ENCODE measurements at regions not wholly inside any gene's neighbourhood (a gene's known extent, or its start where the extent isn't known, plus 50 kb on each side); places are given as distances from the start of the nearest gene placed in this dataset.
"Not testable (repeated sequence)": the region's sequence is repeated elsewhere in the genome, so short reads cannot be mapped to it uniquely, and the experiment has no call there.

DNA sequence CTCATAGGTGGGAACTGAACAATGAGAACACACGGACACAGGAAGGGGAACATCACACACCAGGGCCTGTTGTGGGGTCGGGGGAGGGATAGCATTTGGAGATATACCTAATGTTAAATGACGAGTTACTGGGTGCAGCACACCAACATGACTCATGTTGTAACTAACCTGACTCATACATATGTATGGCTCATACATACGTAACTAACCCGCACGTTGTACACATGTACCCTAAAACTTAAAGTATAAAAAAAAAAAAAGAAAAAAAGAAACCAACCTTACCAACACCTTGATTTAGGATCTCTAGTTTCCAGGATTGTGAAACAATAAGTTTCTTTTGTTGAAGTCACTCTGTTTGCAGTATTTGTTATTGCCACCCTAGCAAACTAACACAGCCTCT is 76.3 kb upstream of the NPSR1 start:
- not testable (repeated sequence) for H2BK15ac ChIP-seq (ENCODE audit: low read depth, poor library complexity, severe bottlenecking); H3K79me1 ChIP-seq (replicated peaks; ENCODE audit: low read length, poor library complexity, severe bottlenecking); H3K18ac ChIP-seq (ENCODE audit: low read depth in 1 of 2, low read length in 2 of 2); H3K27me3 ChIP-seq (ENCODE audit: control insufficient read depth in 1 of 2, insufficient read depth in 1 of 2, low read length in 2 of 2); H3K4ac ChIP-seq (ENCODE audit: low read depth in 1 of 2, low read length in 2 of 2); H2BK12ac ChIP-seq (ENCODE audit: low read length in 2 of 2); DNase-seq; H2AK5ac ChIP-seq (ENCODE audit: low read length, severe bottlenecking); H3K27ac ChIP-seq (ENCODE audit: low read length, poor library complexity, severe bottlenecking); H3K4me2 ChIP-seq (ENCODE audit: low read length, poor library complexity, severe bottlenecking); H2BK120ac ChIP-seq (ENCODE audit: low read depth, low read length); H2AFZ ChIP-seq (ENCODE audit: low read depth, low read length); H4K91ac ChIP-seq (ENCODE audit: low read length); H3K14ac ChIP-seq (ENCODE audit: low read length in 2 of 2); H3K36me3 ChIP-seq (ENCODE audit: control insufficient read depth in 1 of 2, insufficient read depth in 2 of 2, low read depth in 1 of 2, low read length in 2 of 2); H4K8ac ChIP-seq (ENCODE audit: low read length); H3K9ac ChIP-seq (ENCODE audit: low read length); H3K9me3 ChIP-seq (ENCODE audit: control insufficient read depth, low read length); H3K4me3 ChIP-seq (ENCODE audit: insufficient read depth in 1 of 2, low read depth in 1 of 2, low read length in 2 of 2); H2BK5ac ChIP-seq (ENCODE audit: low read depth, low read length, poor library complexity, severe bottlenecking); H3K4me1 ChIP-seq (ENCODE audit: control insufficient read depth, insufficient read depth, low read depth, low read length); H3K23ac ChIP-seq (ENCODE audit: low read length in 2 of 2)
- WGBS, result no CpG with 5 or more reads among the region's 6 CpGs

DNA sequence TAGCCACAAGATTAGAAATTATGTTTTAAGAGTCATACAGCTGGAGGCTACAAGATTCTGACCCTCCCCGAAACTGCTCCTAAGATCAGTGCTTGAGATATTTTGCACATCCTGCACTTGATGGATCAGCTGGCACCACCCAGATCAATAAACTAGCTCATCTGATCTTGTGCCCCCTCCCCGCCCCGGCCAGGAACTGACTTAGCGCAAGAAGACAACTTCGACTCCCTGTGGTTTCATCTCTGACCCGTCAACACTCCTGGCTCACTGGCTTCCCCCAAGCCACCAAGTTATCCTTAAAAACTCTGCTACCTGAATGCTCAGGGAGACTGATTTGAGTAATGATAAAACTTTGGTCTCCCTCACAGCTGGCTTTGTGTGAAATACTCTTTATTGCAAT is 73.5 kb upstream of the NPSR1 start:
- H2BK5ac ChIP-seq (ENCODE audit: low read depth, low read length, poor library complexity, severe bottlenecking), result no peak overlapping the region
- no peak overlapping the region for H3K18ac ChIP-seq (ENCODE audit: low read depth in 1 of 2, low read length in 2 of 2)
- no peak overlapping the region for H3K14ac ChIP-seq (ENCODE audit: low read length in 2 of 2)
- H3K4me1 ChIP-seq (ENCODE audit: control insufficient read depth, insufficient read depth, low read depth, low read length), result no peaks in the 10 kb centered on the region
- H3K36me3 ChIP-seq (ENCODE audit: control insufficient read depth in 1 of 2, insufficient read depth in 2 of 2, low read depth in 1 of 2, low read length in 2 of 2), result no peaks in the 10 kb centered on the region
- no peak overlapping the region for H2BK120ac ChIP-seq (ENCODE audit: low read depth, low read length)
- no peak overlapping the region for H2AFZ ChIP-seq (ENCODE audit: low read depth, low read length)
- H3K23ac ChIP-seq (ENCODE audit: low read length in 2 of 2), result no peak overlapping the region
- WGBS, result 80% methylated on average over 6 of the region's 6 CpGs
- H3K4ac ChIP-seq (ENCODE audit: low read depth in 1 of 2, low read length in 2 of 2), result no peak overlapping the region
- no peak overlapping the region for H2AK5ac ChIP-seq (ENCODE audit: low read length, severe bottlenecking)
- no peak overlapping the region for H3K4me3 ChIP-seq (ENCODE audit: insufficient read depth in 1 of 2, low read depth in 1 of 2, low read length in 2 of 2)
- H4K91ac ChIP-seq (ENCODE audit: low read length), result no peak overlapping the region
- H3K9me3 ChIP-seq (ENCODE audit: control insufficient read depth, low read length), result no peaks in the 10 kb centered on the region
- H3K79me1 ChIP-seq (replicated peaks; ENCODE audit: low read length, poor library complexity, severe bottlenecking), result no peaks in the 10 kb centered on the region
- no peak overlapping the region for H2BK15ac ChIP-seq (ENCODE audit: low read depth, poor library complexity, severe bottlenecking)
- H2BK12ac ChIP-seq (ENCODE audit: low read length in 2 of 2), result no peak overlapping the region
- H3K4me2 ChIP-seq (ENCODE audit: low read length, poor library complexity, severe bottlenecking), result no peak overlapping the region
- H3K27me3 ChIP-seq (ENCODE audit: control insufficient read depth in 1 of 2, insufficient read depth in 1 of 2, low read length in 2 of 2), result no peaks in the 10 kb centered on the region
- H4K8ac ChIP-seq (ENCODE audit: low read length), result no peak overlapping the region
- no peak for DNase-seq
- H3K9ac ChIP-seq (ENCODE audit: low read length), result no peak overlapping the region
- H3K27ac ChIP-seq (ENCODE audit: low read length, poor library complexity, severe bottlenecking), result no peak overlapping the region

DNA sequence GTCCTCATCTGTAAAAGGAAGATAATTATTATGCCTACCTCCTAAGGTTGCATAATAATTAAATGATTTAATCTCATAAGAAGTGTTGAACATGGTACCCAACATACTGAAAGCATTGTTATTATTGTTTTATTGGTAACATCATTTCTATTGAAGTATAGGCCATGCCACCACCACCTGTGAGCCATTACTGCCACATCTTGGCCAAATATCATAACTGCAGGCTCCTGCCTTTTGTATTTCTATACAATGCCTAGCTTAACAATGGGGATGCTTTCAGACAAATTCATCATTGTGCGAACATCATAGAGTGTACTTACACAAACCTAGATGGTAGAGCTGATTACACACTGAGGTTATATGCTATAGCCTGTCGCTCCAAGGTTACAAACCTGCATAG is 61.1 kb upstream of the NPSR1 start:
- Histone ChIP-seq H3K9me3 (ENCODE audit: control insufficient read depth, low read length) (no peaks in the 10 kb centered on the region), H4K8ac (ENCODE audit: low read length) (no peak overlapping the region), H4K91ac (ENCODE audit: low read length) (no peak overlapping the region), H3K27me3 (ENCODE audit: control insufficient read depth in 1 of 2, insufficient read depth in 1 of 2, low read length in 2 of 2) (peaks cover 0 to 4% of the 10 kb centered on the region in 2 experiments), H2AK5ac (ENCODE audit: low read length, severe bottlenecking) (no peak overlapping the region), H3K4ac (ENCODE audit: low read depth in 1 of 2, low read length in 2 of 2) (no peak overlapping the region), H3K4me3 (ENCODE audit: insufficient read depth in 1 of 2, low read depth in 1 of 2, low read length in 2 of 2) (no peak overlapping the region), H3K23ac (ENCODE audit: low read length in 2 of 2) (no peak overlapping the region), H3K36me3 (ENCODE audit: control insufficient read depth in 1 of 2, insufficient read depth in 2 of 2, low read depth in 1 of 2, low read length in 2 of 2) (no peaks in the 10 kb centered on the region), H3K14ac (ENCODE audit: low read length in 2 of 2) (no peak overlapping the region), H3K18ac (ENCODE audit: low read depth in 1 of 2, low read length in 2 of 2) (no peak overlapping the region), H2BK15ac (ENCODE audit: low read depth, poor library complexity, severe bottlenecking) (no peak overlapping the region), H3K4me2 (ENCODE audit: low read length, poor library complexity, severe bottlenecking) (no peak overlapping the region), H2BK5ac (ENCODE audit: low read depth, low read length, poor library complexity, severe bottlenecking) (no peak overlapping the region), H3K4me1 (ENCODE audit: control insufficient read depth, insufficient read depth, low read depth, low read length) (no peaks in the 10 kb centered on the region), H2BK120ac (ENCODE audit: low read depth, low read length) (no peak overlapping the region), H2AFZ (ENCODE audit: low read depth, low read length) (no peak overlapping the region), H3K79me1 (replicated peaks; ENCODE audit: low read length, poor library complexity, severe bottlenecking) (no peaks in the 10 kb centered on the region), H2BK12ac (ENCODE audit: low read length in 2 of 2) (no peak overlapping the region), H3K9ac (ENCODE audit: low read length) (no peak overlapping the region), H3K27ac (ENCODE audit: low read length, poor library complexity, severe bottlenecking) (no peak overlapping the region)
- DNase-seq, result no peak
- WGBS, result 89% methylated on average over 2 of the region's 2 CpGs

- Histone ChIP-seq H2BK15ac (ENCODE audit: low read depth, poor library complexity, severe bottlenecking) (no peak overlapping the region), H3K4me2 (ENCODE audit: low read length, poor library complexity, severe bottlenecking) (no peak overlapping the region), H4K91ac (ENCODE audit: low read length) (no peak overlapping the region), H3K79me1 (replicated peaks; ENCODE audit: low read length, poor library complexity, severe bottlenecking) (no peaks in the 10 kb centered on the region), H3K23ac (ENCODE audit: low read length in 2 of 2) (no peak overlapping the region), H2BK12ac (ENCODE audit: low read length in 2 of 2) (no peak overlapping the region), H3K18ac (ENCODE audit: low read depth in 1 of 2, low read length in 2 of 2) (no peak overlapping the region), H2AK5ac (ENCODE audit: low read length, severe bottlenecking) (no peak overlapping the region), H3K36me3 (ENCODE audit: control insufficient read depth in 1 of 2, insufficient read depth in 2 of 2, low read depth in 1 of 2, low read length in 2 of 2) (no peaks in the 10 kb centered on the region), H3K4me3 (ENCODE audit: insufficient read depth in 1 of 2, low read depth in 1 of 2, low read length in 2 of 2) (no peak overlapping the region), H3K27me3 (ENCODE audit: control insufficient read depth in 1 of 2, insufficient read depth in 1 of 2, low read length in 2 of 2) (no peaks in the 10 kb centered on the region), H4K8ac (ENCODE audit: low read length) (no peak overlapping the region), H3K27ac (ENCODE audit: low read length, poor library complexity, severe bottlenecking) (no peak overlapping the region), H3K9ac (ENCODE audit: low read length) (no peak overlapping the region), H3K4me1 (ENCODE audit: control insufficient read depth, insufficient read depth, low read depth, low read length) (no peaks in the 10 kb centered on the region), H3K14ac (ENCODE audit: low read length in 2 of 2) (no peak overlapping the region), H3K4ac (ENCODE audit: low read depth in 1 of 2, low read length in 2 of 2) (no peak overlapping the region), H2BK5ac (ENCODE audit: low read depth, low read length, poor library complexity, severe bottlenecking) (no peak overlapping the region), H2BK120ac (ENCODE audit: low read depth, low read length) (no peak overlapping the region), H2AFZ (ENCODE audit: low read depth, low read length) (no peak overlapping the region), H3K9me3 (ENCODE audit: control insufficient read depth, low read length) (no peaks in the 10 kb centered on the region)
- no peak for DNase-seq
- WGBS, result 51% methylated on average over 2 of the region's 3 CpGs
Observed at GRCh38 chr7:34603711-34604444, 54.1 kb upstream of the NPSR1 start.

All from mesenchymal stem cell (in vitro differentiated cells and primary cell).